ENCODE measurements at regions not wholly inside any gene's neighbourhood (a gene's known extent, or its start where the extent isn't known, plus 50 kb on each side); places are given as distances from the start of the nearest gene placed in this dataset.
"Not testable (repeated sequence)": the region's sequence is repeated elsewhere in the genome, so short reads cannot be mapped to it uniquely, and the experiment has no call there.

DNA sequence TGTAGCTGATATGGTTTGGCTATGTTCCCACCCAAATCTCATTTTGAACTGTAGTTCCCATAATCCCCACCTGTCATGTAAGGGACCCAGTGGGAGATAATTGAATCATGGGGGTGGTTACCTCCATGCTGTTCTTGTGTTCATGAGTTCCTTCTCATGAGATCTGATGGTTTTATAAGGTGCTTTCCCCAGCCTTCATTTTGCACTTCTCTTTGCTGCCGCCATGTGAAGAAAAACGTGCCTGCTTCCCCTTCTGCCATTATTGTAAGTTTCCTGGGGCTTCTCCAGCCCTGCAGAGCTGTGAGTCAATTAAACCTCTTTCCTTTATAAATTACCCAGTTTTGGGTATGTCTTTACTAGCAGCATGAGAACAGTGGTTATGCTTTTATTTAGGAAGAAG, 741.6 kb upstream of the GJE1 start:
- TF ChIP-seq, protein P1, sequence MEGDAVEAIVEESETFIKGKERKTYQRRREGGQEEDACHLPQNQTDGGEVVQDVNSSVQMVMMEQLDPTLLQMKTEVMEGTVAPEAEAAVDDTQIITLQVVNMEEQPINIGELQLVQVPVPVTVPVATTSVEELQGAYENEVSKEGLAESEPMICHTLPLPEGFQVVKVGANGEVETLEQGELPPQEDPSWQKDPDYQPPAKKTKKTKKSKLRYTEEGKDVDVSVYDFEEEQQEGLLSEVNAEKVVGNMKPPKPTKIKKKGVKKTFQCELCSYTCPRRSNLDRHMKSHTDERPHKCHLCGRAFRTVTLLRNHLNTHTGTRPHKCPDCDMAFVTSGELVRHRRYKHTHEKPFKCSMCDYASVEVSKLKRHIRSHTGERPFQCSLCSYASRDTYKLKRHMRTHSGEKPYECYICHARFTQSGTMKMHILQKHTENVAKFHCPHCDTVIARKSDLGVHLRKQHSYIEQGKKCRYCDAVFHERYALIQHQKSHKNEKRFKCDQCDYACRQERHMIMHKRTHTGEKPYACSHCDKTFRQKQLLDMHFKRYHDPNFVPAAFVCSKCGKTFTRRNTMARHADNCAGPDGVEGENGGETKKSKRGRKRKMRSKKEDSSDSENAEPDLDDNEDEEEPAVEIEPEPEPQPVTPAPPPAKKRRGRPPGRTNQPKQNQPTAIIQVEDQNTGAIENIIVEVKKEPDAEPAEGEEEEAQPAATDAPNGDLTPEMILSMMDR (IDR thresholded peaks at IDR 0.05): not testable (repeated sequence)
- not testable (repeated sequence) for TF ChIP-seq ZFX (IDR thresholded peaks at IDR 0.05; ENCODE audit: borderline replicate concordance)
